Fibroblast of skin of right quadriceps (primary cell): ENCODE measurements at regions not wholly inside any gene's neighbourhood (a gene's known extent, or its start where the extent isn't known, plus 50 kb on each side); places are given as distances from the start of the nearest gene placed in this dataset.

Source experiments
- DNase-seq: peaks from one replicate; pipeline ENCODE4 v3.0.0-alpha.2; 2013

DNA sequence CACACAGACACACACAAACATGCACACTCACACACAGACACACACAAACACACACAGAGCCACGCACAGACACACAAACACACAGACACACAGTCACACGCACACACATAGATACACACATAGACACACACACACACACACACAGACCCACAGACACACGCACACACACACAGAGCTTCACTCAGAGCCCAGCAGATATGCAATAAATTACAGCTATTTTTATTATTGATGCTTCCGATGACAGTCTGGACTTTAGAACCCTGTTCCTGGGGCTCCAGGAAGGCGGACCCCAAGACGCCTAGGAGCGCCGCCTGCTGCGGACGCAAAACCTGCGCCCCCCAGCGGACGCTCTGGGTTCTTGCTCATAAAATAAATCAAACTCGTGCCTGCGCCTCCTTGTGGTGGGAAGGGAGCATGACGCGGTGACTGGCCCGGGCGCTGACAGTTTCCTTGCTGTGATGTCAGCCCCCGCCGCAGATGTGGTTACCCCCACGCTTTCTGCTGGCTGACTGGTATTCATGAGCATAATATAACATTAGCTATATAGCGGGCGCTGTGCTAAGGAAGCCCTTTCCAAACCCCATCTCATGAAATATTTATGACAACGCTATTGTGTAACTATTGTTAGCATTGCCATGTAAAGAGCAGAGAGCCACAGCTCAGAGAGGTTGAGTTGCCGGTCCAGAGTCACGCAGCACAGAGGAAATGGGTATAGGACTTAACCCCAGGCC, 64.4 kb upstream of the TM9SF2 start:
- DNase-seq: peak; percentile 84

DNA sequence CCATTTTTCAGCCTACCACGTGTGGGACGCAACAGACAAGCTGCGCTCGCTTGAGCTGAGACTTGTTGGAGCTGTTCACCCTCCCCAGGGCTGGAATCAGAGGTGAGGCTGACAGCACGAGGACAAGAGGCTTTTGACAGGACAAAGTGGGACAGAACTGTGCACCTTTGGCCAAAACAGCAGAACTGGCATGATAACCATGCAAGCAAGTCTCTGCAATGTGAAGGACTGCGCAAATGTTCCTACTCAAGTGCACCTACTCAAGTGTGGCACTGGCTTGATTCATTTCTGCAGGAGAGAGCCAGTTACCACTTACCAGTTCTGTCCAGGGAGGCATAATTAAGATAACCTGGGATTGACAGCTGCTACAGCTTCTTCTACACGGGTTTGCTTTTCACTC, 62.2 kb upstream of the TM9SF2 start:
- DNase-seq: no peak

DNA sequence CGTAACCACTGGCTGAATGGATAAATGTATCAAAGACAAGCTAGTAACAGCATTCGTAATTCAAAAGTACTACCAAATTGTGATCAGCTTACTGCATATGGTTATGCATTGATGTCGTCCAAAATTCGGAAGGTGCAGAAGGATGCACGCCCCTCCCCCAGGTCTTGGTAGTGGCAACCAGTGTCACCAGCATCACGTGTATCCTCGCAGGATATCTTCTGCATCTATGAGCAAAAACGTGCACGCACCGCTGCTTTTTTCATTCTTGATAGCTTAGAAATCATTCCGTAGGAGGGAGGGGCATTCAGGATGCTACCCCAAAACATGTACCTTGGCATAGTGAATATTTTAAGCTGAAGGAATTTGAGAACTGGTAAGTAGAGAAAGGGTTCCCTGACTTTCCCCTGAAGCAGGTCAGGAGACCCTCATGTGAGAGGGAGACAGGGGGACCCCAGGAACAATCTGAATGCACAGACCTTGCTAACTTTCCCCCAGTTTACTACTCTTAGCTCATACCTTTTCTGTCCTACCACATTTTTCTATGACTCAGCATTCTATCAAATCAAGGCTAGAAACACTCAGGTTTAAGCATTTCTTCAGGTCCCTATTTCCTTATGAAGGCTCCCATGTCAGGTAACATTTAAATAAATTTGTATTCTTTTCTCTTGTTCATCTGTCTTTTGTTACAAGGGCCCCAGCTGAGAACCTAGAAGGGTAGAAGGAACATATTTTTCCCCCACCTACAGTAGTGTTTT, 61.2 kb upstream of the TM9SF2 start:
- no peak for DNase-seq

DNA sequence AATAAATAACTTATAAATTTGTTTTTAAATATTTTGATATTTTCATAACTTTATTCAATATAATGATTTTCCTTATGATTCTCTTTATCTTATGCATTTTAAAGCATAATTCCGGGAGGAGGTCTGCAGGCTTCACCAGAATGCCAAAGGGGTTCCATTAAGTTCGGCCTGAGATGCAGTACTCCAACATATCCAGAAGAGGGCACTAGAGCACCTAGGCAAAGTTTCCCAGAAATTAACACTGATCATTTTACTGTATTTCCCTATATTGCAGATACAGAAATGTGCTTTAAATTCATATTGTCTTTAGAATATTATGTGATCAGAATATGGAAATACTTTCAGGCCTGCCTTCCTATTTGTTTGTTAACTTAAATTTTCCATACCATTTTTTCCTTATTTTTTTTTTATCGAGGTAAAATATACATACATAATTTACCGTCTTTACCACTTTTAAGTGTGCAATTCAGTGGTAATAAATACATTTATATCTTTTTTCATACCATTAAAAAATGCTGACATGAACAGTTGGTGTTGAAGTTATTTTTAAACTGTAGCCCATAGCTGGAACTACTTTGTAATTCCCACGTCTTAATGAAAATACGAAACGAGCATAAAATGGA, 58.9 kb upstream of the TM9SF2 start:
- DNase-seq: peak; percentile 49

DNA sequence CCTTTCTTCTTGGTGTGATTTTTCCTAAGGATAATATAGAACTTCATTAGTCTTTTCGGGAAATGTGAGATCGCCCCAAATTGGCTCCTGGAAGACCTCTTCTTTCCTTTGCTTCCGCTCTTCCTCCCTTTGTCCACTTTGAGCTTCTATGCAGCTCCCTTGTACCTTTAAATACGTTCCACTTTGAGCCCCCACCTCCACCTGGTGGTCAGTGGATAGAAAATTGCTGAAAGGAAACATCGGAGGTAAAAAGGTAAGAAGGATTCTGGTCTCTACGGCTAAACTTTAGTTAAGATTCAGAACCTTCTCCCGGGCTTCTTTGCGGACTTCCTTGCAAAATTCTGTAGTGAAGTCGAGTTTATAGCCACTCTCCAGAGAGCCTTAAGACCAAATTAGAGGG, 55.0 kb upstream of the TM9SF2 start:
- DNase-seq: no peak

DNA sequence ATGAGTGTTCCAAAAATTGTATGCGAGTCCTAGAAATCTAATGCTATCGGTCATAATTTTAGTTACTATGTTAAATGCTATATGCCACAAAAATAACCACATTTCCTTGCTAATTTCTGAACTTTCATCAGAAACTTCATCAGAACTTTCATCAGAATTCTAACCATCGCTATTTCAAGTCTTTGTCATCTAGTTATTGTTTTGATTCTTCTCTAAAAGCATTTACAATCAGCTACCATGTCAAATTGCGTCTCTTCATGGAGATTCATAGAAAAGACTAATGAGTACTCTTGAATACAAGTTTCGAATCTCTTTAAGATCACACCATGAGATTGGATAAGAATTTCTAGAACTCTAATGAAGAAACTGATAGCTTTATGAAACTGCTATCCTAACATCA, 52.7 kb upstream of the TM9SF2 start:
- DNase-seq: no peak

DNA sequence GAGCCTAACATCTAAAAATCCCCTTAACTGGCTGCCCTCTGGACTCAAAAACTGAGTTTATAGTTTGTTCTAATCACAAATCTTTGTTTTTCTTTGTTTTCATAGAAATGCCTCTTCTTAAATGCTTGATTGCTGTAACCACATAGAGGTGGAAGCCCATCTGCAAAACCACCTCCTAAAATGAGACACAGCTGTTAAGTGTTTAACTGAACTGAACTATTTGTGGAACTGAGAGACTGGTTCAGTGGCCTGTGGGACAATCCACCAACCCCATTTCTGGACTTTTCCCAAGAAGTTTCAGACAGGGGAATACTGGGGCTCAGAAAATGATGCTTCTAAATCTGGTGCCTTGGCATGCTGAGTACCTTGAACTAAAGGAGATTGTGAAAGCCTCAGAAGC, 50.9 kb upstream of the TM9SF2 start:
- no peak for DNase-seq
